IgD-negative memory B cell (primary cell): ENCODE measurements at regions not wholly inside any gene's neighbourhood (a gene's known extent, or its start where the extent isn't known, plus 50 kb on each side); places are given as distances from the start of the nearest gene placed in this dataset.
A peak's percentile ranks its signal among the peaks of the same experiment; 100 is the strongest.
"Not testable (repeated sequence)": the region's sequence is repeated elsewhere in the genome, so short reads cannot be mapped to it uniquely, and the experiment has no call there.

Experiments
- H3K27ac Mint-ChIP-seq, 3 donors: one replicate each; pipeline ENCODE4 v1.8.0; 2020 to 2022; ENCODE audit warnings: mild to moderate bottlenecking in 3 of 3, mixed read lengths in 3 of 3, moderate library complexity in 1 of 3
- H3K27me3 Mint-ChIP-seq: one replicate; pipeline ENCODE4 v1.8.0; 2021; ENCODE audit warnings: mixed read lengths
- H3K36me3 Mint-ChIP-seq: one replicate; pipeline ENCODE4 v1.8.0; 2020; ENCODE audit warnings: mild to moderate bottlenecking, mixed read lengths
- H3K4me1 Mint-ChIP-seq, 3 donors: one replicate each; pipeline ENCODE4 v1.8.0; 2020 to 2022; ENCODE audit warnings: mixed read lengths in 3 of 3, mild to moderate bottlenecking in 1 of 3
- H3K4me3 Mint-ChIP-seq, 4 donors: one replicate each; pipeline ENCODE4 v1.8.0; 2020 to 2022; ENCODE audit warnings: mild to moderate bottlenecking in 4 of 4, mixed read lengths in 4 of 4, moderate library complexity in 3 of 4
- H3K9me3 Mint-ChIP-seq, 3 donors: one replicate each; pipeline ENCODE4 v1.8.0; 2020 to 2021; ENCODE audit warnings: mixed read lengths in 3 of 3, mild to moderate bottlenecking in 1 of 3

DNA sequence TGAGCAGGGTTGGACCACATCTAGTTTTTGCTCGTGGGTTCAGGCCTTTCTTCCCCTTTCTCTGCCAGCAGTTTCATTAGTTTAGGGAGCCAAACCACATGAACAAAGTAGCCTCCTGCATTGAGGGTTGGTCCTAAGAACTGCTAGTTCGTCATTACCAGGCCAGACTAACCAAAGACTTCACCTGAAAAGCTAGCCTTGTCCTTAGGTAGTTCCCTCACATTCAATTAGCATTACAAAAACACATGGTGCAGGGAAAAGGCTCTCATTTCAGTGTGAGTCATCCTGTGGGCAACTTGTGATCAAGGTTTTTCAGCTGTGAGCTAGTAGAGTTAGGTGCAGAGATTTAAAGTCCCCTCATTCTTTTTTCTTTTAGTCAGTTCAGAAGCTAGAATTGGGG is 279.3 kb upstream of the CTNNB1 start:
- Mint-ChIP-seq H3K9me3 (peaks cover 0 to 3% (median 0%) of the 10 kb centered on the region in 3 donors), H3K4me1 (peaks cover 0 to 7% (median 0%) of the 10 kb centered on the region in 3 donors), H3K27me3 (no peaks in the 10 kb centered on the region), H3K27ac (no peak overlapping the region), H3K4me3 (no peak overlapping the region), H3K36me3 (no peaks in the 10 kb centered on the region)

- H3K4me3 Mint-ChIP-seq, result no peak overlapping the region
- H3K9me3 Mint-ChIP-seq, result peaks cover 0 to 3% (median 0%) of the 10 kb centered on the region in 3 donors
- peaks cover 3 to 12% (median 3%) of the 10 kb centered on the region in 3 donors for H3K4me1 Mint-ChIP-seq
- H3K27me3 Mint-ChIP-seq, result no peaks in the 10 kb centered on the region
- H3K36me3 Mint-ChIP-seq, result no peaks in the 10 kb centered on the region
- no peak overlapping the region for H3K27ac Mint-ChIP-seq
Measured at GRCh38 chr3:40921251-40921650, 278.1 kb upstream of the CTNNB1 start.

GRCh38 chr3:40923143-40923542 is 276.2 kb upstream of the CTNNB1 start:
- Mint-ChIP-seq H3K27ac (no peak overlapping the region), H3K4me3 (no peak overlapping the region), H3K36me3 (peaks cover 3% of the 10 kb centered on the region), H3K9me3 (peaks cover 0 to 3% (median 0%) of the 10 kb centered on the region in 3 donors), H3K4me1 (peaks cover 7 to 18% (median 7%) of the 10 kb centered on the region in 3 donors), H3K27me3 (peaks cover 4% of the 10 kb centered on the region)

DNA sequence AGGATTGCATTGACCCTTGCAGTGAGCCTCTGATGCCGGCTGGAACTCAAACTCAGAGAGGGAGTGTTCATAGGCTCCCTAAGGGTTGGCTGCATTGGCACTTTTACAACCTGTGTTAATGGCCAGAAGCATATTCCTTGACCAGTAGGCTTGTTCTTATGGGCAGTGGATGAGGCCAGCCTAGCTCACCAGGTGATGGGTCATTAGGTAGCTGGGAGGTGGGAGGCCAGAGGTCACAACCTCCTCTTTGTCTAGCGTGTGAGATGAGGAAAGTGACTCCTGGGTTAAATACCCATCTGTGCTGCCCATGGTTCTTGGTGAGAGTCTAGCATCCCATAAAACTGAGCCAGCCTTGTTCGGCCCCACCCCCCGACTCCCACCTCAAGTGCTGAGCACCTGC is 275.7 kb upstream of the CTNNB1 start:
- Mint-ChIP-seq H3K9me3 (peaks cover 0 to 3% (median 0%) of the 10 kb centered on the region in 3 donors), H3K27me3 (peaks cover 4% of the 10 kb centered on the region), H3K4me1 (peaks cover 7 to 18% (median 7%) of the 10 kb centered on the region in 3 donors), H3K36me3 (peaks cover 3% of the 10 kb centered on the region), H3K27ac (no peak overlapping the region), H3K4me3 (no peak overlapping the region)

GRCh38 chr3:40924559-40925141 is 274.7 kb upstream of the CTNNB1 start:
- H3K27me3 Mint-ChIP-seq, result peaks cover 4% of the 10 kb centered on the region
- no peak overlapping the region for H3K4me3 Mint-ChIP-seq
- H3K9me3 Mint-ChIP-seq, result peaks cover 0 to 6% (median 0%) of the 10 kb centered on the region in 3 donors
- H3K4me1 Mint-ChIP-seq, result peaks cover 7 to 18% (median 7%) of the 10 kb centered on the region in 3 donors
- no peak overlapping the region for H3K27ac Mint-ChIP-seq
- H3K36me3 Mint-ChIP-seq, result peaks cover 3% of the 10 kb centered on the region

- peaks cover 7 to 14% (median 7%) of the 10 kb centered on the region in 3 donors for H3K4me1 Mint-ChIP-seq
- H3K27ac Mint-ChIP-seq, result no peak overlapping the region
- H3K9me3 Mint-ChIP-seq, result peaks cover 0 to 10% (median 0%) of the 10 kb centered on the region in 3 donors
- peaks cover 3% of the 10 kb centered on the region for H3K36me3 Mint-ChIP-seq
- peaks cover 4% of the 10 kb centered on the region for H3K27me3 Mint-ChIP-seq
- no peak overlapping the region for H3K4me3 Mint-ChIP-seq
Measured at GRCh38 chr3:40925231-40925630, 274.1 kb upstream of the CTNNB1 start.

DNA sequence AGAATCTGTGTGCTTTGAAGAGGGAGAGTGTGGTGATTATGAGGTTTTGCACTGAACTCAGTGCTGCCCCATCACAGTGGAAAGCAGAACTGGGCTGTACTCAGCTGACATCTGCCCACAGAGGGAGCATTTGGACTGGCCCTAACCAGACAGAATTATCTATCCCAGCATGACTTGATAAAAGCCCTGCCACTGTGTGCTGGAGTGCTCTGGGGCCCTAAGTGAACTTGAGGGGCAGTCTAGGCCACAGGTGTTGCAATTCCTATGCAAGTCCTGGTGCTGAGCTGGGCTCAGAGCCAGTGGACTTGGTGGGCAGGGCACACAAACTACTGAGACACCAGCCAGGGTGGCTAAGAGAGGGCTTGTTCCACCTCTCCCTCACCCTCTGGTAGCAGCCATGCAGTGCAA is 269.2 kb upstream of the CTNNB1 start:
- Mint-ChIP-seq H3K36me3 (peaks cover 3% of the 10 kb centered on the region), H3K27me3 (peaks cover 4% of the 10 kb centered on the region), H3K27ac (no peak overlapping the region), H3K4me3 (peak overlapping the region in 1 of 4 donors; percentile 19), H3K4me1 (peaks cover 7 to 11% (median 7%) of the 10 kb centered on the region in 3 donors), H3K9me3 (peaks cover 6 to 19% (median 12%) of the 10 kb centered on the region in 3 donors)

DNA sequence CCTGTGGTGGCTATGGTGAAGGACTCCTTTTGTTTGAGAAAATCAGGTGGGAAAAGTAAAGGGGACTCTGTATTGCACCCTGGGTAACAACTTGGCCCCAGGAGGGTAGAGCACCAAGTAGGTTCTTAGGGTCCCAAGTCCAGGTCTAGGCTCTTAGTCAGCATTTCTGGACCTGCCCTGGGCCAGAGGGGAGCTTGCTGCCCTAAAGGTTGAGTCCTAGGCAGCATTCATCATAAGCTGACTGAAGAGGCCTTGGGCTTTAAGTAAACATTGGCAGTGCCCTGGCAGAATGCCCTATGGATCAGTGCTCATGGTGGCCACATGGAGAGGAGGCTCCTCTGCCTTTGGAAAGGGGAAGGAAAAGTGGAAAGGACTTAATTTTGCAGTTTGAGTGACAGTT is 268.5 kb upstream of the CTNNB1 start:
- Mint-ChIP-seq H3K4me1 (peaks cover 7 to 9% (median 7%) of the 10 kb centered on the region in 3 donors), H3K27me3 (peaks cover 4% of the 10 kb centered on the region), H3K36me3 (peaks cover 3% of the 10 kb centered on the region), H3K27ac (no peak overlapping the region), H3K9me3 (peaks cover 6 to 19% (median 12%) of the 10 kb centered on the region in 3 donors), H3K4me3 (peak overlapping the region in 1 of 4 donors; percentile 46)

DNA sequence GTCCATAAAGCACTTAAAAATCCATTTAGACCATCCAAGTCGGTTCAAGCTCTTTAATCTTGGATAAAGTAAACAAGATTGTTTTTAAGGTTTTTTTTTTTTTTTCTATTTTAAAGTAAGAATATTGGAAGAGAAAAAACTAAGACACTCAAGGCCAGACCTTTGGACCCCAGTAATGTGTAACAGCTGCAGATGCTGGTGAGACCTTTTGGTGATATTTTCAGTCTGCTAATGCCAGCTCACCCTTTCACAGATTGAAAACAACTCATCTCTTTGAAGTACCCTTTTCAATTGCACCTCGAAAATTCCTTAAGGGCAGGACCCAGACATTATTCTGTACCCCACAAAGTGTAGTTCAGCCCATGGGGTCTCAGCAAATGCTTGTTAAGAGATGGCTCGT is 260.7 kb upstream of the CTNNB1 start:
- Mint-ChIP-seq H3K4me3 (no peak overlapping the region), H3K27me3 (no peaks in the 10 kb centered on the region)

DNA sequence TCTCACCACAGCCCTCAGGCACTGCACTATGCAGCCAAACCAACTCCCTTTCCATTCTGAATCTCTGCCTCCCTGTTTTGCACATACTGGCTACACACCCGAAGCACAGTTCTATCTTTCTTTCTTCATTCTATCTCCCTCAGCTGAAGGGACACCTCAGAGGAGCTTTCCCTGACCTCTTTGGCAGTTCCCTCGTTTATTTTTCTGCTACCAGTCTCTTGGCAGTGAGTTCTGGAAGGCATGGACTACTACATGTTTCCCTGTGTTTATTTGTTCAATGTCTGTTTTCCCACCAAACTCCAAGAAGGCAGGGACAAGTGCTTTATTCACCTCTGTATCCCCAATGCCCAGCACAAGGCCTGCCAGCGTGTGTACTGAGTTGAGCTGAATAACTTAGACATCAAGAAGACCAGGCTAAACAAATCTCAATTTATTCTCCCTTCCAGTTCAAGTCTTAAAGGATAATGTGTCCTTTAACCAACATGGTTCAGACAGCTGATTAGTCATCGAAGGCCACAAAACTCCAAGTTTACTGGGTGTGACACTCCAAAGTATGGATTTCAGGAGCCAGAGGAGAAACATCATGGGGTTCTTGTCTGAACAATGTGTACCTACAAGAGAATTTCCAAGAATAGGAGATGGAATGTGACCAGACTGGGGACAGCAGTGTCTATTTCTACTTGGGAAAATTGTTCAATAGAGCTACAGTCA is 260.1 kb upstream of the CTNNB1 start:
- no peaks in the 10 kb centered on the region for H3K9me3 Mint-ChIP-seq
- H3K4me3 Mint-ChIP-seq, result no peak overlapping the region
- no peaks in the 10 kb centered on the region for H3K36me3 Mint-ChIP-seq
- H3K27ac Mint-ChIP-seq, result no peak overlapping the region
- no peaks in the 10 kb centered on the region for H3K27me3 Mint-ChIP-seq
- peaks cover 0 to 1% (median 0%) of the 10 kb centered on the region in 3 donors for H3K4me1 Mint-ChIP-seq

More for the DNA sequence above, 260.7 kb upstream of the CTNNB1 start:
- Mint-ChIP-seq H3K27ac (peak overlapping the region in 1 of 3 donors; percentile 36), H3K9me3 (no peaks in the 10 kb centered on the region), H3K36me3 (no peaks in the 10 kb centered on the region), H3K4me1 (peaks cover 0 to 1% (median 0%) of the 10 kb centered on the region in 3 donors)

DNA sequence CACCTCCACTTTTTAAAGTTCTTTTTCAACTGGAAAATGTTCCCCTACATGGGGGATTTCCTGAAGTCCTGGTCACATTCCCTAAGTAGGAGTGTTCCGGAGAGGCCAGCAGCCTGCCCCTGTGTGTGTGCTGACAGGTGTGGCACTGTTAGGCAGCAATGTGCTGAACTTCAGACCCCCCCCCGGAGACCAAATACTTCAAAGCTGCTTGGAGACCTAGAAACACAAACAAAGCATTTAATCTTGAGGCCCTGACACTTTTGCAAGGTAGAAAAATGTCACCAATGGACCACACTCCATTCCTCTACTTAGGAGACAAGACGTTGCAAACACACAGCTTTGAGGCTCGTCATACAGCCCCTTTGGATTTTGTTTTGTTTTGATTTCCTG is 259.6 kb upstream of the CTNNB1 start:
- Mint-ChIP-seq H3K4me1 (peaks cover 0 to 1% (median 0%) of the 10 kb centered on the region in 3 donors), H3K27me3 (no peaks in the 10 kb centered on the region), H3K9me3 (no peaks in the 10 kb centered on the region), H3K4me3 (no peak overlapping the region), H3K27ac (no peak overlapping the region), H3K36me3 (no peaks in the 10 kb centered on the region)

DNA sequence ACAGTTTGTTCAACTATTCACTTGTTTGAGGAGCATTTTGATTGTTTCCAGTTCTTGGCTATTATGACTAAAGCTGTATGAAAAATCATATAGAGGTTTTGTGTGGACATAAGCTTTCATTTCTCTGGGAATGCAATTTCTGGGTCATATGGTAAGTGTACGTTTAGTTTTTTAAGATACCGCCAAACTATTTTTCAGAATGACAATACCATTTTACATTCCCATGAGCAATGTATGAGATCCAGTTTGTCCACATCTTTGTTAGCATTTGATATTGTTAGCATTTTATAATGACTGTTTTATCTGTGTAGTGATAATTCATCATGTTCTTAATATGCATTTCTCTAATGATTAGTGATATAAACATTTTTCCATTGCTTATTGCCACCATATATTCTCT is 258.7 kb upstream of the CTNNB1 start:
- H3K9me3 Mint-ChIP-seq, result no peaks in the 10 kb centered on the region
- no peaks in the 10 kb centered on the region for H3K27me3 Mint-ChIP-seq
- peaks cover 0 to 1% (median 0%) of the 10 kb centered on the region in 3 donors for H3K4me1 Mint-ChIP-seq
- H3K36me3 Mint-ChIP-seq, result no peaks in the 10 kb centered on the region
- no peak overlapping the region for H3K4me3 Mint-ChIP-seq
- no peak overlapping the region for H3K27ac Mint-ChIP-seq

DNA sequence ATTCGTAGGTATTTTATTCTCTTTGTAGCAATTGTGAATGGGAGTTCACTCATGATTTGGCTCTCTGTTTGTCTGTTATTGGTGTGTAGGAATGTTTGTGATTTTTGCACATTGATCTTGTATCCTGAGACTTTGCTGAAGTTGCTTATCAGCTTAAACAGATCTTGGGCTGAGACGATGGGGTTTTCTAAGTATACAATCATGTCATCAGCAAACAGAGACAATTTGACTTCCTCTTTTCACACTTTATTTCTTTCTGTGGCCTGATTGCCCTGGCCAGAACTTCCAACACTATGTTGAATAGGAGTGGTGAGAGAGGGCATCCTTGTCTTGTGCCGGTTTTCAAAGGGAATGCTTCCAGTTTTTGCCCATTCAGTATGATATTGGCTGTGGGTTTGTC is 252.3 kb upstream of the CTNNB1 start:
- not testable (repeated sequence) for H3K4me1 Mint-ChIP-seq, H3K9me3 Mint-ChIP-seq, H3K27ac Mint-ChIP-seq, H3K36me3 Mint-ChIP-seq, H3K27me3 Mint-ChIP-seq
- peak overlapping the region in 1 of 4 donors; percentile 23 for H3K4me3 Mint-ChIP-seq

DNA sequence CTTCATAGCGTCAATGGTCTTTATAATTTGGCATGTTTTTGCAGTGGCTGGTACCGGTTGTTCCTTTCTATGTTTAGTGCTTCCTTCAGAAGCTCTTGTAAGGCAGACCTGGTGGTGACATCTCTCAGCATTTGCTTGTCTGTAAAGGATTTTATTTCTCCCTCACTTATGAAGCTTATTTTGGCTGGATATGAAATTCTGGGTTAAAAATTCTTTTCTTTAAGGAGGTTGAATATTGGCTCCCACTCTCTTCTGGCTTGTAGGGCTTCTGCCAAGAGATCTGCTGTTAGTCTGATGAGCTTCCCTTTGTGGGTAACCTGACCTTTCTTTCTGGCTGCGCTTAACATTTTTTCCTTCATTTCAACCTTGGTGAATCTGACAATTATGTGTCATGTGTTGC is 250.0 kb upstream of the CTNNB1 start:
- H3K27me3 Mint-ChIP-seq, H3K4me1 Mint-ChIP-seq, H3K27ac Mint-ChIP-seq, H3K36me3 Mint-ChIP-seq, H3K4me3 Mint-ChIP-seq: not testable (repeated sequence)
- peaks cover 2 to 14% (median 7%) of the 10 kb centered on the region in 3 donors for H3K9me3 Mint-ChIP-seq

DNA sequence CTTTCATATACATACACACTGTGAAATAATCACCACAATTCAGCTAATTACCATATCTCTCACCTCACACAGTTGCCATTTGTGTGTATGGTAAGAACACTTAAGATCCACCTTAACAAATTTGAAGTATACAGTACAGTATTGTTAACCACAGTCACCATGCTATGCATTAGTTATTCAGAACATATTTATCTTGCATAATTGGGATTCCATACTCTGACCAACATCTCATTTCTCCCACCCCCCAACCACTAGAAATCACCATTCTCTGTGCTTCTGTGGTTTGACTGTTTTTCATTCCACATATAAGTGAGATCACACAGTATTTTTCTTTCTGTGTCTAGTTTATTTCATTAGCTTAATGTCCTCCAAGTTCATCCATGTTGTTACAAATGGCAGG is 247.7 kb upstream of the CTNNB1 start:
- Mint-ChIP-seq H3K27ac (no peak overlapping the region), H3K4me3 (no peak overlapping the region), H3K27me3 (peaks cover 3% of the 10 kb centered on the region), H3K9me3 (peaks cover 5 to 14% (median 7%) of the 10 kb centered on the region in 3 donors), H3K4me1 (peaks cover 0 to 3% (median 2%) of the 10 kb centered on the region in 3 donors), H3K36me3 (peaks cover 6% of the 10 kb centered on the region)
